Parathyroid adenoma (tissue), 2 donors: ENCODE measurements at regions not wholly inside any gene's neighbourhood (a gene's known extent, or its start where the extent isn't known, plus 50 kb on each side); places are given as distances from the start of the nearest gene placed in this dataset.

Experiments
- H2AFZ ChIP-seq: fragments of 300-600 bp; sonication (generic); one replicate; pipeline ENCODE4 v1.7.0; 2017; ENCODE audit warnings: antibody characterized with exemption, mild to moderate bottlenecking
- H3K27ac ChIP-seq: fragments of 300-600 bp; sonication (generic); one replicate; pipeline ENCODE4 v1.7.0; 2017
- H3K27me3 ChIP-seq: fragments of 300-600 bp; sonication (generic); one replicate; pipeline ENCODE4 v1.7.0; 2017; ENCODE audit warnings: low read length; ENCODE audit not compliant: control insufficient read depth, insufficient read depth
- H3K36me3 ChIP-seq: fragments of 300-600 bp; sonication (generic); one replicate; pipeline ENCODE4 v1.7.0; 2017; ENCODE audit warnings: low read length; ENCODE audit not compliant: control insufficient read depth, insufficient read depth
- H3K4me1 ChIP-seq: fragments of 300-600 bp; sonication (generic); one replicate; pipeline ENCODE4 v1.7.0; 2017; ENCODE audit warnings: control low read depth
- H3K4me2 ChIP-seq: fragments of 300-600 bp; sonication (generic); one replicate; pipeline ENCODE4 v1.7.0; 2017; ENCODE audit warnings: low read length
- H3K4me3 ChIP-seq: fragments of 300-600 bp; sonication (generic); one replicate; pipeline ENCODE4 v1.7.0; 2017; ENCODE audit warnings: low read depth, low read length
- H3K79me2 ChIP-seq: fragments of 300-600 bp; sonication (generic); one replicate; pipeline ENCODE4 v1.7.0; 2017; ENCODE audit warnings: control low read depth
- H3K9ac ChIP-seq: fragments of 300-600 bp; sonication (generic); one replicate; pipeline ENCODE4 v1.7.0; 2017; ENCODE audit warnings: mild to moderate bottlenecking
- H3K9me3 ChIP-seq: fragments of 300-600 bp; sonication (generic); one replicate; pipeline ENCODE4 v1.7.0; 2017; ENCODE audit warnings: low read length; ENCODE audit not compliant: control insufficient read depth
- CTCF ChIP-seq: fragments of 300-600 bp; sonication (generic); IDR thresholded peaks from one replicate; pipeline ENCODE4 v1.7.0; 2017; ENCODE audit warnings: antibody characterized with exemption, mild to moderate bottlenecking
- donor health status: primary hyperparathyroidism.

- Histone ChIP-seq H3K4me2 (no peak overlapping the region), H3K27ac (no peak overlapping the region), H3K4me1 (no peaks in the 10 kb centered on the region), H3K9ac (no peak overlapping the region), H3K79me2 (no peaks in the 10 kb centered on the region), H3K4me3 (no peak overlapping the region), H3K9me3 (no peaks in the 10 kb centered on the region), H2AFZ (no peak overlapping the region), H3K27me3 (no peaks in the 10 kb centered on the region), H3K36me3 (no peaks in the 10 kb centered on the region)
- no peak for TF ChIP-seq CTCF
Measured at GRCh38 chr2:156099382-156099781, 233.1 kb downstream of the NR4A2 start.

GRCh38 chr2:156098506-156098905, 234.0 kb downstream of the NR4A2 start:
- Histone ChIP-seq H3K9me3 (no peaks in the 10 kb centered on the region), H2AFZ (no peak overlapping the region), H3K4me1 (no peaks in the 10 kb centered on the region), H3K27me3 (no peaks in the 10 kb centered on the region), H3K27ac (no peak overlapping the region), H3K79me2 (no peaks in the 10 kb centered on the region), H3K4me2 (no peak overlapping the region), H3K36me3 (no peaks in the 10 kb centered on the region), H3K9ac (no peak overlapping the region), H3K4me3 (no peak overlapping the region)
- TF ChIP-seq CTCF = no peak

- Histone ChIP-seq H3K27ac (no peak overlapping the region), H3K4me1 (no peaks in the 10 kb centered on the region), H3K36me3 (no peaks in the 10 kb centered on the region), H3K27me3 (no peaks in the 10 kb centered on the region), H3K9me3 (no peaks in the 10 kb centered on the region), H3K4me2 (no peak overlapping the region), H3K4me3 (no peak overlapping the region), H3K9ac (no peak overlapping the region), H3K79me2 (no peaks in the 10 kb centered on the region), H2AFZ (no peak overlapping the region)
- TF ChIP-seq CTCF = no peak
Measured at GRCh38 chr2:156088587-156088986, 243.9 kb downstream of the NR4A2 start.

- H3K4me2 ChIP-seq = no peak overlapping the region
- no peaks in the 10 kb centered on the region for H3K36me3 ChIP-seq
- no peak overlapping the region for H3K4me3 ChIP-seq
- no peak overlapping the region for H2AFZ ChIP-seq
- H3K9ac ChIP-seq = no peak overlapping the region
- no peaks in the 10 kb centered on the region for H3K27me3 ChIP-seq
- no peak overlapping the region for H3K27ac ChIP-seq
- TF ChIP-seq CTCF = no peak
- H3K79me2 ChIP-seq = no peaks in the 10 kb centered on the region
- H3K9me3 ChIP-seq = no peaks in the 10 kb centered on the region
- H3K4me1 ChIP-seq = no peaks in the 10 kb centered on the region
Measured at GRCh38 chr2:156087875-156088274, 244.6 kb downstream of the NR4A2 start.

- Histone ChIP-seq H3K4me1 (no peaks in the 10 kb centered on the region), H2AFZ (no peak overlapping the region), H3K79me2 (no peaks in the 10 kb centered on the region), H3K9ac (no peak overlapping the region), H3K27me3 (no peaks in the 10 kb centered on the region), H3K36me3 (no peaks in the 10 kb centered on the region), H3K4me2 (no peak overlapping the region), H3K4me3 (no peak overlapping the region), H3K9me3 (no peaks in the 10 kb centered on the region), H3K27ac (no peak overlapping the region)
- no peak for TF ChIP-seq CTCF
Measured at GRCh38 chr2:156083763-156084493, 248.6 kb downstream of the NR4A2 start.
